Activated T-helper 17 cell treated with anti-CD3 and anti-CD28 coated beads, Interleukin-2, amount 50 U/mL, for 72 hours (primary cell): ENCODE measurements at regions not wholly inside any gene's neighbourhood (a gene's known extent, or its start where the extent isn't known, plus 50 kb on each side); places are given as distances from the start of the nearest gene placed in this dataset.

Experiments used
- ATAC-seq: fragments of 150-1000 bp; cut with Tn5 transposase; replicated peaks from 2 replicates; pipeline ENCODE4 v1.10.0; 2021; ENCODE audit warnings: mild to moderate bottlenecking, moderate library complexity
- H3K27ac Mint-ChIP-seq: one replicate; pipeline ENCODE4 v1.8.0; 2022; ENCODE audit warnings: mixed read lengths
- H3K27me3 Mint-ChIP-seq: one replicate; pipeline ENCODE4 v1.8.0; 2022; ENCODE audit warnings: mixed read lengths
- H3K36me3 Mint-ChIP-seq: one replicate; pipeline ENCODE4 v1.8.0; 2022; ENCODE audit warnings: low read depth, mild to moderate bottlenecking, mixed read lengths
- H3K4me1 Mint-ChIP-seq: one replicate; pipeline ENCODE4 v1.8.0; 2022; ENCODE audit warnings: mixed read lengths
- H3K4me3 Mint-ChIP-seq: one replicate; pipeline ENCODE4 v1.8.0; 2022; ENCODE audit warnings: mild to moderate bottlenecking, mixed read lengths
- H3K9me3 Mint-ChIP-seq: one replicate; pipeline ENCODE4 v1.8.0; 2022; ENCODE audit warnings: mixed read lengths

- H3K9me3 Mint-ChIP-seq, result peaks cover 3% of the 10 kb centered on the region
- no peaks in the 10 kb centered on the region for H3K36me3 Mint-ChIP-seq
These were observed 77.3 kb downstream of the UNCX start for GRCh38 chr7:1309996-1310395.

DNA sequence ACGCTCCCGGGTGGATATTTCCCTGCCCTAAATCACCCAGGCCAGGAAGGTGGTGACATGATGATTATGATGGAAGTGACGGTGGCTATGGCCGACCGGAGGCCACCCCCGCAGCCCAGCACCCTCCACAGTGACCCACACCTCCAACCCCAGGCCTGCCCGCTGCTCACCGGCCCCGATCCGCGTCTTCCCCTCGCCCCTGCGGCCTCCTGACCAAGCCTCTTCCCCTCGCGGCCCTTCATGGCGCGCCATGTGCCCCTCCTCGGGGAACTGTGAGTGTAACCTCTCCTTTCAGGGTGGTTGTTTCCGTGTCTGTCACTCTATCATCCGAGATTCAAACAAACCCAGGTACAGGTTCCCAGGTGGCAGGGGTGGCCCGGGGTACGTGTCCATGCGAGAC is 78.3 kb downstream of the UNCX start:
- H3K9me3 Mint-ChIP-seq, result peaks cover 3% of the 10 kb centered on the region
- ATAC-seq, result no peak
- peaks cover 13% of the 10 kb centered on the region for H3K27me3 Mint-ChIP-seq
- H3K27ac Mint-ChIP-seq, result no peak overlapping the region
- H3K4me1 Mint-ChIP-seq, result peaks cover 5% of the 10 kb centered on the region
- no peaks in the 10 kb centered on the region for H3K36me3 Mint-ChIP-seq
- H3K4me3 Mint-ChIP-seq, result no peak overlapping the region

More at GRCh38 chr7:1309996-1310395, 77.3 kb downstream of the UNCX start:
- H3K27me3 Mint-ChIP-seq, result peaks cover 17% of the 10 kb centered on the region
- no peak overlapping the region for H3K27ac Mint-ChIP-seq
- no peak overlapping the region for H3K4me3 Mint-ChIP-seq
- no peak for ATAC-seq
- H3K4me1 Mint-ChIP-seq, result peaks cover 5% of the 10 kb centered on the region

DNA sequence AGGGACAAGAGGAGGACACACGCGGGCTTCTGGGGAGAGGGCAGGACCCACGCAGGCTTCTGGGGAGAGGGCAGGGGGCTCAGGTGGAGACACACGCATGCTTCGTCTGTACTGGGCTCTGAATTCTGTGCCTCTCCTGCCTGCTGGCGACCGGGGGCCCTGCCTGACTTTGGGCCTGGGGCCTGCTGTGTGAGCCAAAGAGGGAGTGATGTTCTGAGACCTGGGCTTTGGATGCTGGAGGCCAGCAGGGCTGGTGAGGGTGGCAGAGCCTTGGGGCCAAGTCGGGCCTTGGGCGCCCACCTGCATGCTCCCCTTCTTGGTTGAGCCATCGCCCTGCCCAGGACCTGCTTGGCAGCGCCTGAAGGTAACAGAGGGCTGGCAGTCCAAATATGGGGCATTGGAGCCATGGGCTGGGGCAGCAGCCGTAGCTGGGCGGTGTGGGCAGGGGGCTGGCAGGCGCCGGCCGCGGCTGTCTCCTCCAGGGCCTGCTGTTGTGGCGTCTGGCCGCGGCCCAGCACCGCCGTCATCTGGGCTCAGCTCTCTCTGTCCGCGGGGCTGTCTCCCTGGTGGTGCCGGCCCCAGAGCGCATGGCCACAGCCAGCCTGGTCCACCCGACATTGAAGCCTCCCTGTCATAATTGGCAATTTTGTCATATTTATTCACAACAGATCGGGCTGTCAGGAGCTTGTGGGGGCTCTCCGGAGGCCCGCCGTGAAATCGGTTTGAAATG is 78.9 kb downstream of the UNCX start:
- Mint-ChIP-seq H3K4me1 (peaks cover 2% of the 10 kb centered on the region), H3K27ac (no peak overlapping the region), H3K4me3 (no peak overlapping the region), H3K36me3 (no peaks in the 10 kb centered on the region), H3K9me3 (peaks cover 1% of the 10 kb centered on the region), H3K27me3 (peaks cover 9% of the 10 kb centered on the region)
- no peak for ATAC-seq

DNA sequence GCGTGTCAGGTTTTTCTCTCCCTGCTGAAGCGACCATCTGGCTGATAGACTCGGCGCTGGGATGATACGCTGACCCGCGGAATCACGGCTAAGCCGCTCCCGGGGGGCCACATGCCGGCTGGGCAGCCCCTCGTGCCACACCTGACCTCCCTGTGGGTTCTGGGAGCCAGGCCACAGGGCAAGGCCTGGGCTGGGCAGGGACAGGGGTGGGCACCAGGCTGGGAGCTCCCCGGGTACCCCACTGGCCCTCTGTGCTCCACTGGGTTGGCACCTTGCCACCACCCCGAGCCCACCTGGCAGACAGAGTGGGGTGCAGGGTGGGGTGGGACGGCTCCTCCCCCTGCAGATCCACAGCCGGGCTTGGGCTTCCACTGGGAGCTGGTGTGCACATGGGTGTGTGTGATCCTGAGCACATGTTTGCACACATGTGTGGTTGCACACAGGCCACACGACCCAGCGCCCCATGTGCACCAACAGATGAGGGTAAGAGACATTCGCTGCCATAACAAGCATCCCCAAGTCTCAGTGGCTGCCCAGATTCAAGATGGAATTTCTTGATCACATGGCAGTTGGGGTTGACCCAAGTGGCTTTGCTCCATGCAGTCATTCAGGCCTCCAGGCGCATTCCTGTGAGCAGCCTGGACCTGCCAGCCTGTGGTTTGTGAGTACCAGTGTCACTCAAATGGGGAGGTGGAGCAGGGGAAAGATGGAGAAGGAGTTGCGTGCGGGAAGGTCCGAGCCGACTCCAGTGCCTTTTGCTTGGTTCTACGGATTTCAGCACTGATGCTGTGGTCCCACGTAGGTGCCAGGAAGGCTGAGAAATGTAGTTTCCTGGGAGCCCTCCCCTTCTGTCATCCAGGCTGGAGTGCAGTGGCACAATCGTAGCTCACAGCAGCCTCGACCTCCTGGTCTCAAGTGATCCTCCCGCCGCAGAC is 79.7 kb downstream of the UNCX start:
- Mint-ChIP-seq H3K4me1 (no peaks in the 10 kb centered on the region), H3K27ac (no peak overlapping the region), H3K9me3 (no peaks in the 10 kb centered on the region), H3K36me3 (no peaks in the 10 kb centered on the region), H3K4me3 (no peak overlapping the region), H3K27me3 (peaks cover 5% of the 10 kb centered on the region)
- ATAC-seq, result no peak

DNA sequence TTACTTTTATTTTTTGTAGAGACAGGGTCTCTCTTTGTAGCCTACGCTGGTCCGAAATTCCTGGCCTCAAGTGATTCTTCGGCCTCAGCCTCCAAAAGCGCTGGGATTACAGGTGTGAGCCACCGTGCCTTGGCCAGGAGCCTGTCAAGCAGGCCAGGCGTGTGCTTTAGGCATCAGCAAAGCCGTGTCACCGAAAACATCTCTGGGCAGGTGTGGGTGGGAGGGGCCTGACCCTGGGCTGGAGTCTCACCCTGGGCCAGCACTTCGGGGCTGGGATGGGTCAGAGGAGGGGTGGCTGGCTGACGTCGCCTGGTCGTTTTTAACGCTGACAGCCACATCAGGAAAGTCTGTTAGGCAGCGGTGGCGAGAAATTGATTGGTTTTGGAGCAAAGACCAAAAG is 80.9 kb downstream of the UNCX start:
- H3K27me3 Mint-ChIP-seq, result no peaks in the 10 kb centered on the region
- H3K9me3 Mint-ChIP-seq, result no peaks in the 10 kb centered on the region
- no peaks in the 10 kb centered on the region for H3K36me3 Mint-ChIP-seq
- ATAC-seq, result no peak
- no peaks in the 10 kb centered on the region for H3K4me1 Mint-ChIP-seq
- H3K27ac Mint-ChIP-seq, result no peak overlapping the region
- H3K4me3 Mint-ChIP-seq, result no peak overlapping the region

- no peak for ATAC-seq
- Mint-ChIP-seq H3K36me3 (no peaks in the 10 kb centered on the region), H3K4me1 (no peaks in the 10 kb centered on the region), H3K4me3 (no peak overlapping the region), H3K27me3 (no peaks in the 10 kb centered on the region), H3K9me3 (no peaks in the 10 kb centered on the region), H3K27ac (no peak overlapping the region)
These were observed 81.6 kb downstream of the UNCX start for GRCh38 chr7:1314021-1314907.

- H3K4me3 Mint-ChIP-seq, result no peak overlapping the region
- H3K27me3 Mint-ChIP-seq, result no peaks in the 10 kb centered on the region
- no peak for ATAC-seq
- H3K36me3 Mint-ChIP-seq, result no peaks in the 10 kb centered on the region
- H3K4me1 Mint-ChIP-seq, result no peaks in the 10 kb centered on the region
- H3K27ac Mint-ChIP-seq, result no peak overlapping the region
- no peaks in the 10 kb centered on the region for H3K9me3 Mint-ChIP-seq
These were observed 82.3 kb downstream of the UNCX start for GRCh38 chr7:1314908-1315450.

GRCh38 chr7:1316086-1316485 is 83.4 kb downstream of the UNCX start:
- Mint-ChIP-seq H3K36me3 (no peaks in the 10 kb centered on the region), H3K9me3 (no peaks in the 10 kb centered on the region), H3K4me3 (no peak overlapping the region), H3K27me3 (no peaks in the 10 kb centered on the region), H3K4me1 (no peaks in the 10 kb centered on the region), H3K27ac (no peak overlapping the region)
- ATAC-seq, result no peak

DNA sequence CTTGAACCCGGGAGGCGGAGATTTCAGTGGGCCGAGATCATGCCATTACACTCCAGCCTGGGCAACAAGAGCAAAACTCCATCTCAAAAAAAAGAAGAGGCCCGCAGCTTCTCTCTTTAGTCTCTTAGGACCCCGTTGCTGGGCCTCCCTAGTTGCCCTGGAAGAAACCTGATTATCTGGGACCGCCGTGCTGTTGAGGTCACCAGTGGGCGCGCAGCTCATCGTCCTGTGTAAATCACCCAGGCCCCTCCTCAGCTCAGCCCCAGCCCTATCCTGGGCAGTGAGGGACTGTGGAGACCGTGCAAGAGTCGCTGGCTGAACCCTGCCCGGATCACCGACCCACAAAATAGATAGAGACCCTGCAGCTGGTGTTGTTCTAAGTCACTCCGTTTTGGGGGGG is 85.0 kb downstream of the UNCX start:
- H3K4me3 Mint-ChIP-seq, result no peak overlapping the region
- H3K9me3 Mint-ChIP-seq, result no peaks in the 10 kb centered on the region
- H3K4me1 Mint-ChIP-seq, result no peaks in the 10 kb centered on the region
- no peak for ATAC-seq
- no peaks in the 10 kb centered on the region for H3K36me3 Mint-ChIP-seq
- H3K27me3 Mint-ChIP-seq, result no peaks in the 10 kb centered on the region
- no peak overlapping the region for H3K27ac Mint-ChIP-seq

GRCh38 chr7:1318051-1318450 is 85.4 kb downstream of the UNCX start:
- no peak overlapping the region for H3K27ac Mint-ChIP-seq
- no peak overlapping the region for H3K4me3 Mint-ChIP-seq
- H3K4me1 Mint-ChIP-seq, result no peaks in the 10 kb centered on the region
- no peaks in the 10 kb centered on the region for H3K36me3 Mint-ChIP-seq
- H3K27me3 Mint-ChIP-seq, result no peaks in the 10 kb centered on the region
- H3K9me3 Mint-ChIP-seq, result no peaks in the 10 kb centered on the region
- no peak for ATAC-seq

- Mint-ChIP-seq H3K9me3 (no peaks in the 10 kb centered on the region), H3K27me3 (no peaks in the 10 kb centered on the region), H3K27ac (no peak overlapping the region), H3K4me3 (no peak overlapping the region), H3K36me3 (no peaks in the 10 kb centered on the region), H3K4me1 (no peaks in the 10 kb centered on the region)
- no peak for ATAC-seq
These were observed 86.0 kb downstream of the UNCX start for GRCh38 chr7:1318661-1319060.

DNA sequence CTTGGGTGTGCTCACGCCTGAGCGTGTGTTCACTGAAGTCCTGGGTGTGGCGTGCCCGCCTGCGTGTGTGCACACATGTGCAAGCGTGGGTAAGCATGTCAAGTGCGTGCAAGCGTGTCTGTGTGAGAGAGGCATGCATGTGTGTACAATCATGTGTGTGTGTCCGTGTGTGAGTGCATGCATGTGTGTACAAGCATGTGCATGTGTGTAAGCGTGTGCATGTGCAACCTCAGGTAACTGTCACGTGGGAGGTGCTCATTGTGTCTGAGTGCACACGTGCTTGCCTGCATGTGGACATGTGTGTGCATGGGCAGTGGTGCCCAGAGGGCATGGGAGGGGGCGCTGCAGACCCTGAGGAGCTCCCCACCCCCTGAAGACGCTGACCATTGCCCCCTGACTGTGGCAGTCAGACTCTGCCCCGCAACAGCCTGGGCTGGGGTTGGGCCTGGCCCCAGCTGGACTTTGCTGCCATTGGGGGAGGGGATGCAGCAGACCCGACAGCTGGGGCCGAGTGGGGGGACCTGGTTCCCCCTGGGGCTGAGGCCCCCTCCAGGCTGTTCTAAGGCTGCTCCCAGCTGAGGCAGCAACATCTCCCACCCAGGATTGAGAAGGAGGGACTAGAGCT is 88.1 kb downstream of the UNCX start:
- Mint-ChIP-seq H3K27ac (no peak overlapping the region), H3K4me1 (no peaks in the 10 kb centered on the region), H3K36me3 (no peaks in the 10 kb centered on the region), H3K9me3 (no peaks in the 10 kb centered on the region), H3K27me3 (peaks cover 8% of the 10 kb centered on the region), H3K4me3 (no peak overlapping the region)
- no peak for ATAC-seq

DNA sequence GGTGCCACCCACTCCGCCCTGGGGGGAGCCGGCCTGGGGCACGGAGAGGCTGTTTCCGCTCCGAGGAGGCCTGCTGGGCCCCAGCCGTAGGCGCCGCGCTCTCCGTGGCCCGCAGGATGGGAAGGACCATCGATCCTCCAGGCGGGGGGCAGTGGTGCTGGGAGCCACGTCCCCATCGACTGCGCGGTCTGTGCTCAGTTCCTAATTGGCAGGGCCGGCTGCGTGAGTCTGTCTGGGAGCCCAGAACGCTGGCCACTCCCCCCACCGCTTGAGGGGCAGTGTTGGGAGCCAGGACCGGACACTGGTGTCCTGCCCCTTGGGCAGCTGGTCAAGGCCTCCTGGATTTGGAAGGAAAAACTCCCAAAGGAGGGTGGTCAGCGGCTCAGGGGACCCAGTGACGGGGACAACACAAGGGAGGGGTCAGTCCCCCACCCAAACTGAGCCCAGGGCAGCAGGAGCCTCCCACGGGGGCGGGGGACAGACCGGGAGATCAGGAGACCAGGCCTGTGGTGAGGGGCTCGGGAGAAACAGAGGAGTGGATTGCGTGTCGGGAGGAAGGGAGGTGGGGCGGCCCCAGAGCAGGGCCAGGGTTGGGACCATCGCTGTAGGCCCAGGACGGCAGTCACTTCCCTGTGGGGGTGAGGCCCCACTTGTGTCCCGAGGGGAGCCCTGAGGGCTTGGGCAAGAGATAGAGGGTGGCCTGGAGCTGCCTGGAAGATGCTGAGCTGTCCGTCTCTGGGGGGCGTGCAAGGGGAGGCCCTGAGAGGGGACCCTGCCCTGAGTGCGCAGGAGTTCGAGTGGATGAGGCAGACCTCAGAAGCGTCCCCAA is 89.0 kb downstream of the UNCX start:
- ATAC-seq, result no peak
- Mint-ChIP-seq H3K27ac (no peak overlapping the region), H3K4me1 (no peaks in the 10 kb centered on the region), H3K4me3 (no peak overlapping the region), H3K36me3 (no peaks in the 10 kb centered on the region), H3K27me3 (peaks cover 8% of the 10 kb centered on the region), H3K9me3 (no peaks in the 10 kb centered on the region)
